ENCODE measurements at regions not wholly inside any gene's neighbourhood (a gene's known extent, or its start where the extent isn't known, plus 50 kb on each side); places are given as distances from the start of the nearest gene placed in this dataset.

DNA sequence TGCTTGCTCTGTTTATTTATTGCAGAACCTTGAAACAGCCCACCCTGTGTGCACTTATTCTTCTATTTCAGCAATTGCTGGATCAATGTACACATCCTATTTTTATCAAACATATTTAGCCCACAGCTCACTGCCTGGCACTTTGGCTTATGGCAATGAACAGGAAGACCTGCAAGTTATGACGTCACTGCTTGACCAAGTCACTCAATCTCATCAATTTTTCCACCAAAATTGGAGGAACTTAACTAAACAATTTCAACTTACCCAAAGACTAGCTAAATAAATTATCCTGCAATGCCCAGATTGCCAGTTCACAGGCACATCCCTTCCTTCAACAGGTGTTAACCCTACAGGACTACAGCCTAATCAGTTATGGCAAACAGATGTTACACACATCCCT lies 89.3 kb downstream of the FSCB start:
- Histone ChIP-seq H3K9ac (replicated peaks; ENCODE audit: extremely low read depth, insufficient read depth, low read length) (no peak overlapping the region), H3K27ac (ENCODE audit: insufficient read depth, low read depth, low read length) (no peak overlapping the region), H3K4me2 (ENCODE audit: insufficient read depth, low read length) (no peak overlapping the region), H2AFZ (ENCODE audit: low read depth, low read length) (no peak overlapping the region), H3K9me1 (replicated peaks; ENCODE audit: control insufficient read depth, extremely low read depth, insufficient read depth, low read length) (no peaks in the 10 kb centered on the region), H3K36me3 (ENCODE audit: control insufficient read depth in 2 of 2, extremely low read depth in 1 of 2, insufficient read depth in 2 of 2, low read length in 2 of 2) (no peaks in the 10 kb centered on the region), H3K9me3 (replicated peaks; ENCODE audit: control insufficient read depth, insufficient read depth, low read length) (peaks cover 4% of the 10 kb centered on the region), H3K4me1 (ENCODE audit: control insufficient read depth, extremely low read depth, insufficient read depth, low read length) (no peaks in the 10 kb centered on the region), H3K27me3 (ENCODE audit: control insufficient read depth in 2 of 2, insufficient read depth in 2 of 2, low read length in 2 of 2) (no peaks in the 10 kb centered on the region), H3K79me2 (ENCODE audit: control insufficient read depth, insufficient read depth, low read length) (no peaks in the 10 kb centered on the region), H4K20me1 (replicated peaks; ENCODE audit: control insufficient read depth, extremely low read depth, insufficient read depth, low read length) (no peaks in the 10 kb centered on the region), H3K4me3 (replicated peaks in 1 of 3; ENCODE audit: insufficient read depth in 1 of 3, low read depth in 1 of 3, low read length in 3 of 3) (no peak overlapping the region)
- BruUV-seq (replicated peaks): no TSS peak
- FAIRE-seq (no peak), DNase-seq (ENCODE audit: low read depth, low spot score) (no peak)
- POLR2A ChIA-PET: no interaction called here
- TF ChIP-seq POLR2A (IDR thresholded peaks at IDR 0.05; ENCODE audit: low read depth, low read length): no peak
- TF ChIP-seq, protein P1, sequence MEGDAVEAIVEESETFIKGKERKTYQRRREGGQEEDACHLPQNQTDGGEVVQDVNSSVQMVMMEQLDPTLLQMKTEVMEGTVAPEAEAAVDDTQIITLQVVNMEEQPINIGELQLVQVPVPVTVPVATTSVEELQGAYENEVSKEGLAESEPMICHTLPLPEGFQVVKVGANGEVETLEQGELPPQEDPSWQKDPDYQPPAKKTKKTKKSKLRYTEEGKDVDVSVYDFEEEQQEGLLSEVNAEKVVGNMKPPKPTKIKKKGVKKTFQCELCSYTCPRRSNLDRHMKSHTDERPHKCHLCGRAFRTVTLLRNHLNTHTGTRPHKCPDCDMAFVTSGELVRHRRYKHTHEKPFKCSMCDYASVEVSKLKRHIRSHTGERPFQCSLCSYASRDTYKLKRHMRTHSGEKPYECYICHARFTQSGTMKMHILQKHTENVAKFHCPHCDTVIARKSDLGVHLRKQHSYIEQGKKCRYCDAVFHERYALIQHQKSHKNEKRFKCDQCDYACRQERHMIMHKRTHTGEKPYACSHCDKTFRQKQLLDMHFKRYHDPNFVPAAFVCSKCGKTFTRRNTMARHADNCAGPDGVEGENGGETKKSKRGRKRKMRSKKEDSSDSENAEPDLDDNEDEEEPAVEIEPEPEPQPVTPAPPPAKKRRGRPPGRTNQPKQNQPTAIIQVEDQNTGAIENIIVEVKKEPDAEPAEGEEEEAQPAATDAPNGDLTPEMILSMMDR (IDR thresholded peaks at IDR 0.05; ENCODE audit: extremely low read depth in 1 of 2, insufficient read depth in 1 of 2, low read depth in 1 of 2, low read length in 2 of 2): no peak
- TF ChIP-seq EZH2 (IDR thresholded peaks at IDR 0.05; ENCODE audit: borderline replicate concordance, low read depth, low read length, severe bottlenecking): no peak
- no peak for TF ChIP-seq FOS (IDR thresholded peaks at IDR 0.05; ENCODE audit: borderline replicate concordance, insufficient read depth, low read length)
- CTCF ChIA-PET: no interaction called here
- intact Hi-C loops (cut with micrococcal nuclease) (no loop called here), dilution Hi-C loops (cut with MboI; ENCODE audit: extremely low pct_ligation_motif_present, low sequenced_read_pairs) (no loop called here)

- H3K36me3 ChIP-seq (ENCODE audit: control insufficient read depth in 2 of 2, extremely low read depth in 1 of 2, insufficient read depth in 2 of 2, low read length in 2 of 2): no peaks in the 10 kb centered on the region
- CTCF ChIA-PET: no interaction called here
- H3K4me2 ChIP-seq (ENCODE audit: insufficient read depth, low read length): no peak overlapping the region
- no peak overlapping the region for H3K27ac ChIP-seq (ENCODE audit: insufficient read depth, low read depth, low read length)
- H2AFZ ChIP-seq (ENCODE audit: low read depth, low read length): no peak overlapping the region
- no peak for TF ChIP-seq POLR2AphosphoS5 (IDR thresholded peaks at IDR 0.05; ENCODE audit: insufficient read depth, low read depth, low read length)
- TF ChIP-seq, protein P2, sequence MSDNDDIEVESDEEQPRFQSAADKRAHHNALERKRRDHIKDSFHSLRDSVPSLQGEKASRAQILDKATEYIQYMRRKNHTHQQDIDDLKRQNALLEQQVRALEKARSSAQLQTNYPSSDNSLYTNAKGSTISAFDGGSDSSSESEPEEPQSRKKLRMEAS (IDR thresholded peaks at IDR 0.05; ENCODE audit: insufficient read depth, insufficient read length): no peak
- TF ChIP-seq GATA2 (IDR thresholded peaks at IDR 0.05; ENCODE audit: insufficient read depth, insufficient read length, low read depth, low read length): no peak
- TF ChIP-seq EZH2 (IDR thresholded peaks at IDR 0.05; ENCODE audit: borderline replicate concordance, low read depth, low read length, severe bottlenecking): no peak
- no peak for TF ChIP-seq FOS (IDR thresholded peaks at IDR 0.05; ENCODE audit: borderline replicate concordance, insufficient read depth, low read length)
- TF ChIP-seq JUN (IDR thresholded peaks at IDR 0.05; ENCODE audit: borderline replicate concordance, insufficient read depth, insufficient read length, low read depth): no peak
- no peak for TF ChIP-seq MYC (IDR thresholded peaks at IDR 0.05; ENCODE audit: low read depth, low read length)
- TF ChIP-seq, protein P1 (IDR thresholded peaks at IDR 0.05; ENCODE audit: extremely low read depth in 1 of 2, insufficient read depth in 1 of 2, low read depth in 1 of 2, low read length in 2 of 2): no peak
- no peak for TF ChIP-seq POLR2A (IDR thresholded peaks at IDR 0.05; ENCODE audit: low read depth, low read length)
- H3K27me3 ChIP-seq (ENCODE audit: control insufficient read depth in 2 of 2, insufficient read depth in 2 of 2, low read length in 2 of 2): no peaks in the 10 kb centered on the region
- H3K9me3 ChIP-seq (replicated peaks; ENCODE audit: control insufficient read depth, insufficient read depth, low read length): peaks cover 4% of the 10 kb centered on the region
- no peaks in the 10 kb centered on the region for H3K9me1 ChIP-seq (replicated peaks; ENCODE audit: control insufficient read depth, extremely low read depth, insufficient read depth, low read length)
- H3K79me2 ChIP-seq (ENCODE audit: control insufficient read depth, insufficient read depth, low read length): no peaks in the 10 kb centered on the region
- no peak overlapping the region for H3K4me3 ChIP-seq (replicated peaks in 1 of 3; ENCODE audit: insufficient read depth in 1 of 3, low read depth in 1 of 3, low read length in 3 of 3)
- no peaks in the 10 kb centered on the region for H4K20me1 ChIP-seq (replicated peaks; ENCODE audit: control insufficient read depth, extremely low read depth, insufficient read depth, low read length)
- no peaks in the 10 kb centered on the region for H3K4me1 ChIP-seq (ENCODE audit: control insufficient read depth, extremely low read depth, insufficient read depth, low read length)
- dilution Hi-C loops (cut with MboI; ENCODE audit: extremely low pct_ligation_motif_present, low sequenced_read_pairs): no loop called here
- FAIRE-seq: no peak
- POLR2A ChIA-PET: no interaction called here
- DNase-seq (ENCODE audit: low read depth, low spot score): no peak
- H3K9ac ChIP-seq (replicated peaks; ENCODE audit: extremely low read depth, insufficient read depth, low read length): no peak overlapping the region
- intact Hi-C loops (cut with micrococcal nuclease): no loop called here
- BruUV-seq (replicated peaks): no TSS peak
Observed at GRCh38 chr14:44414646-44415045, 92.4 kb downstream of the FSCB start.

Measured in endothelial cell of umbilical vein (primary cell).